Transverse colon (tissue), 4 donors: ENCODE measurements at regions not wholly inside any gene's neighbourhood (a gene's known extent, or its start where the extent isn't known, plus 50 kb on each side); places are given as distances from the start of the nearest gene placed in this dataset.

Experiments
- CTCF ChIP-seq, 5 experiments: fragments of 200-600 bp in 3 of 5; fragments of 450-650 bp in 2 of 5; sonication (generic) in 3 of 5; IDR thresholded peaks; 1 replicate in 2 of 5; 2 replicates in 3 of 5; pipeline ENCODE4 v1.5.1; 2016 to 2017; ENCODE audit warnings: antibody characterized with exemption in 5 of 5, inconsistent platforms in 3 of 5, mild to moderate bottlenecking in 2 of 5, moderate library complexity in 1 of 5
- POLR2A ChIP-seq: fragments of 450-650 bp; IDR thresholded peaks from one replicate; pipeline ENCODE4 v1.6.1; 2016; ENCODE audit warnings: antibody characterized with exemption, mild to moderate bottlenecking, moderate library complexity
- POLR2AphosphoS5 ChIP-seq, 3 donors: sonication (generic); formaldehyde crosslinking; IDR thresholded peaks; one replicate each; pipeline ENCODE4 v1.6.1; 2016; ENCODE audit warnings: antibody characterized with exemption in 3 of 3

GRCh38 chr3:161602918-161603317, 106.3 kb downstream of the OTOL1 start:
- no peak for TF ChIP-seq CTCF (IDR thresholded peaks at IDR 0.05)
- TF ChIP-seq POLR2AphosphoS5 (IDR thresholded peaks at IDR 0.05), result no peak
- no peak for TF ChIP-seq POLR2A
